NCI-H82 (cell line): ENCODE measurements at regions not wholly inside any gene's neighbourhood (a gene's known extent, or its start where the extent isn't known, plus 50 kb on each side); places are given as distances from the start of the nearest gene placed in this dataset.

Experiments
- DNase-seq: peaks from one replicate; lab custom pipeline; 2025; lab: John Stamatoyannopoulos, UW

DNA sequence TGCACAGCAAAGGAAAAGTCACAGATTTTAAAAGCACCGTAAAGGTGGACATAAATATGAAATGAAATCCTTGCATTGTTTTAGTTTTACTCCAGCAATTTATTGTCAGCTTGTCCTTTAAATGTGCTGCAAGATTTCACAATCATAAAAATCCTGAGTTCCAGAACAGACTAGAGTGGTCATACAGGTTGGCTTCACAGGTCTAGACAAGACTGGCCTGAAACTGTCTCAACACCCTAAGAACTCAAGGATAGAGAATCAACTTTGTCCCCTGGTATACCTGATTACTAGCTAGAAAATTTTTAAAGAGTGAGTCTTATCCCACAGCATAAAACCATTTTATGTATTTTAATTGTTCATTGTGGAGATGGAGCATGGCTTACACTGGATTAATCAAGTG lies 521.7 kb upstream of the MCTP2 start:
- no peak for DNase-seq

GRCh38 chr15:93708724-93709445 lies 522.5 kb upstream of the MCTP2 start:
- DNase-seq = no peak

DNA sequence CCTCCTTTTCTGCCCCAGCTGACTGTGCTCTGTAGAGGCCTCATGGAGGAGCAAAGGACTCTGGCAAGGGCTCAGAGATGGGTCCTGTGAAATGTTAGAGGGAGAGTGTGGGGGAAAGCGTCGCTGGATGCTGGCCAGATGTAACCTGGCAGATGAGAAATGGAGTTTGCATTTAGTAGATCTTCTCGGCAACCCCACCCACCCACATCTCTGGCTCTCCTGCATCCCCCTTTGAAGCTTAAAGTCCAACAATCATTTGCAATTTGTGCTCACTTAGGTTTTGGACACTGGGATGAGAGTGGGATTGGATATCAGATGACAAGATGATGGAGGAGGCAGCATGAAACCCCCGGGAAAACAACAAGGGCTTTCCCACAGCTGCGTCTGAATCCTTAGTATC lies 523.6 kb upstream of the MCTP2 start:
- no peak for DNase-seq

DNA sequence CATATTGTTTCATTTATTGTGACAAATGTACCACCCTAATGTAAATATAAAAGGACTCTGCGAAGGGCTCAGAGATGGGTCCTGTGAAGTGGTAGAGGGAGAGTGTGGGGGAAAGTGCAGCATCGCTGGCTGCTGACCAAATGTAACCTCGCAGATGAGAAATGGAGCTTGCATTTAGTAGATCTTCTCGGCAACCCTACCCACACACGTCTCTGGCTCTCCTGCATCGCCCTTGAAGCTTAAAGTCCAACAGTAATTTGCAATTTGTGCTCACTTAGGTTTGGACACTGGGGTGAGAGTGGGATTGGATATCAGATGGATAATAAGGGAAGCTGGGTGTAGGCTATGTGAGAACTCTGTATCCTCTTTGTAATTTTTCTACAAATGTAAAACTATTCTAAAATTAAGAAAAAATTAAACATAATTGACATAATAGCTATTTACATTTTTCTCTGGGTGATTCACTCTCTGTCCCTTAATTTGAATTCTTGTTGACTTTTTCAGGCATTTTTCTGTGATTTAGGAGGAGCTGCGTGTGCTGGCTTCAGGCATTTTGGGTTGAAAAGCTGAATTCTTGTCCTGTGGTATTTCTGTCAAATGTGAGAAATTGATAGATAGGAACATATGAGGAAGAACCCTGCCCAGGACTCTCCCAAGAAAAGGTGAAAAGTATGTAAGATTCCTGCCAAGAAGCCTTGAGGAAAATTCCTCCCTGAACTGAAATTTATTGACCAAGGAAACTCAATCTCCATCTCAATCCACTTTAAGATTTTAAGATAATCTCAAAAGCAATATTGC lies 524.7 kb upstream of the MCTP2 start:
- no peak for DNase-seq

DNA sequence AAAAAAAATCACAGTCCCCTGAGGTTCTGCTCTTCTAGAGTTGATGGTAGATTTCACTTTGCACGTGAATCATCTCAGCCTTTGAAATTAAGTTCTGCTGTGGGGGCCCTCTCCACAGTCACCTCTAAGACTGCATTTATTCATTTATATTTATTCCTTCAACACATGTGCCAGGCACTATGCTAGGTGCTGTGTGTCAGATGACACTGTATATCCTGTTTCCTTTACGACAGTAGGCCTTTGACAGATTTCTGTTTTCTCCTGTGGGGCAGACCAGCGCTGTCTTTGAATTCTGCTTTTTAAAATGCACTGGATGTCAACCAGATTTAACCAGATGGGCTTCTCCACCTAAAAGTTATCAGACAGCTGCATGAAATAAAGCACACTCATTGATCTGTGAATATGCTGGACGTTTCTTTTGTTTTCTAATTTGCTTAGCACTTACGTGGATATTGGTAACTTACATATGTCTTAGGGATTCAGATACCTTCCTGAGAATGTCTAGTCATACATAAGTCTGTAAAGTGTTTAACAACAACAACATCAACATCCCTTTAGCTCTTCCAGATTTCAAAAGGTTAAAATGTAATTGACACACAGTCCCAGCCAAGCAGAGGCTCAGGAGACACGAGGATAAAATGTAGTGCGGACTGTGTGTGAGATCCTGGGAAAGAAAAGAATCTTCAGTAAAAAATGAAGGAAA lies 525.5 kb upstream of the MCTP2 start:
- DNase-seq = no peak

DNA sequence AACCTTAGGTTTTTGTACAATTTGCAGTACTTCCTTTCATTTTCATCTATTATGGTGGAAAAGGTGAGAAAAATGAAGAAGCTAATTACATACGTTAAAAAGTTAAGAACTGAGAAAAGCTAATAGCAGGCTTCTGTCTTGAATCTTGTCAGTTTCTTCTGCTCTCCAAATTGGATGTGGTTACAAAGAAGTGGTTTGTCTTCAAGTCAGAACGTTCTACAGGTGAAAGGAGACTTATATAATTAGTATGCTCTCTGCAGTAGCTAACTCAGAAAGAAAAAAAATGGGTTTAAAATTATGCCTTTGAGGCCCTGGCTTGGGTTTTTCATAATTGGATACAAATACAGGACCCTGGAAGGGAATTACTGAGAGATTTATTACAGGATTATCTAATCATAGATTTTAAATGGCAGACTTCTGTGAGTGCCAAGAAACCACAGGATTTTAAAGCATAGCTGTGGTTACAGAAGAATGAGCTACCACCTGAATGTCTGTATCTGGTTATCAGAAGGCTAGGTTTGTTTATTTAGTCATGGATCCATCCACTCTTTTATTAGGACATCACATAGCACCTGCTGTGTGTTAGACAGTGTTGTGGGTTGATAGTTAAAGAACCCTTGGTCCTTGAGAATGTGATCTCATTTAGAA lies 528.1 kb upstream of the MCTP2 start:
- DNase-seq = peak; percentile 79

- no peak for DNase-seq
Measured at GRCh38 chr15:93700051-93700450, 531.3 kb upstream of the MCTP2 start.

DNA sequence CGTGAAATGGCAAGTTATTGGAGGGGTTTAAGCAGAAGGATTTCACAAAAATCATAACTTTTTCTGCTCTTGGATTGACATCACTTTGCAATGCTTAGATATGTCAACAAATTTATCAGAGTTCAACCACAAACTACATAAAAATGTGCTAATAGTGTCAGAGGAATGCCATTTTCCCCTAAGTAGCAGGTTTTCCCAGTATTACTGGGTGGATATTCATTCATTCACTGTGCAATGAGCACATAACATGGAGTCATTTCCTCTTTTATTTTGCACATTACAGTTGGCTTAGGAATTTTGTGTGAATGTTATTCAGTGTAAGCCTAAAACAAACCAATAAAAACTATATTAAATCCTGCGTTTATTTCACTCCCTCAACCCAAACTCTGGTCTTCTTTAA lies 537.3 kb upstream of the MCTP2 start:
- no peak for DNase-seq

DNA sequence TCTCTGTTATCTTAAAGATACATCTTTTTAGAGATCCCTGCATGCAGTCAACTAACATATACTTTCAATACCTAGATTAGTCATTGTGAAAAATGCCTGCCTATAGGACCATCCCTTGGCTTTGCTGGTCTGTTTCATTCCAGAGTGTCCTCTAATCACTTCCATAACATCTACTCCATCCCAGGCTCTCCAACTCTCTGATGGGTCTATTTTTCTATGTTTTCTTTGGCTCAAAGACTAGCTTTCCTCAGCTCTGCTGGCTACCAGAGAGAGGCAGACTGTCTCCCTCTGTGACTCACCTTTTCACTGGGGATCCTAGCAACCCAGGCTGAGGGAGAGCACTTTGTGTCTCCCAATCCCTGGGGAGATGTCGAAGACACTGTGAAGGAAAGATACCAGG lies 547.7 kb upstream of the MCTP2 start:
- no peak for DNase-seq

DNA sequence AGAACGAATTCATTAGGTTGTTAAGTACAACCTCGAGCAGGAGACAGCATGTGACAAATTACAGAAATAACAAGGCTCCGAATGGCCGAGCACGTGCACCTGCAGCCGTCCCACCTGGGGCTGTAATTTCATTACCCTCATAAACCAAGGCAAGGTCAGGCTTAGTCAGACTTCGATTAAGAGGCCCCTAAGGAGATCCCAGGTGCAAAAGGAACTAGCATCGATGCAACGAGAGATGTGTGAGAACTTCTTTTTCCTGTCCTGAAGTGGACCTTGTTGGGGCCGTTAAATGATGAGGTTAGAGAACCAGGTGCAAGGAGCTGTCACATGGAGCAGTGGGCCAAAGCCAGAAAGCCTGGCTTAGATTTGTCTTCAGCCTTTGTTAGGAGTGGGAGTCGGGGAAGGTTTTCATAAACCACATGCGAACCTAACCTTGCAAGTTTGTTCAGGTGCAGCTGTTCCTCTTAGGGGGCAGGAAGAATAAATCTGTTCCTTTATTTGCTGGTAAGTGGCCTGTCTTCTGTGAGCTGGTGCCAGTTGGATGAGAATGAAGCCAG lies 559.9 kb upstream of the MCTP2 start:
- no peak for DNase-seq

GRCh38 chr15:93670931-93671330 lies 560.4 kb upstream of the MCTP2 start:
- no peak for DNase-seq

GRCh38 chr15:93664213-93664956 lies 567.0 kb upstream of the MCTP2 start:
- no peak for DNase-seq

- no peak for DNase-seq
Measured at GRCh38 chr15:93662162-93662885, 569.0 kb upstream of the MCTP2 start.

- DNase-seq = no peak
Measured at GRCh38 chr15:93658026-93658816, 569.2 kb upstream of the RGMA start.

DNA sequence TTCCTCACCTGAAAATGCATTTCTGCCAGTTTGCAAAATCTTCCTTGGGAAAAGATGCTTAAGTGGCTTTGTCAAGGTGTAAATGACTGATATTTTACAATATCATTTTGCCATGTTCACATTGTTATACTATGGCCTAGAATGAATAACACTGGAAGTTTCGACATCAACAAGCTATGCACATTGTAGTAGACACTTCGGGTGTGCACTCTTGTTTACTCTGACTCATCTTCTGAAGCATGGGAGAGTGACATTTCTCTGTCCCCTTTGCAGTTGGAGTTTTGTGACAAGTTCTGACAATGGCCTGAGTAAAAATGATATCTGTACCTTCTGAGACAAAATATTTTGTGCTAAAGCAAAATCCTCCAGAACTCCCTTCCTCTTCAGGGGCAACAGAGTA lies 567.0 kb upstream of the RGMA start:
- DNase-seq = no peak

DNA sequence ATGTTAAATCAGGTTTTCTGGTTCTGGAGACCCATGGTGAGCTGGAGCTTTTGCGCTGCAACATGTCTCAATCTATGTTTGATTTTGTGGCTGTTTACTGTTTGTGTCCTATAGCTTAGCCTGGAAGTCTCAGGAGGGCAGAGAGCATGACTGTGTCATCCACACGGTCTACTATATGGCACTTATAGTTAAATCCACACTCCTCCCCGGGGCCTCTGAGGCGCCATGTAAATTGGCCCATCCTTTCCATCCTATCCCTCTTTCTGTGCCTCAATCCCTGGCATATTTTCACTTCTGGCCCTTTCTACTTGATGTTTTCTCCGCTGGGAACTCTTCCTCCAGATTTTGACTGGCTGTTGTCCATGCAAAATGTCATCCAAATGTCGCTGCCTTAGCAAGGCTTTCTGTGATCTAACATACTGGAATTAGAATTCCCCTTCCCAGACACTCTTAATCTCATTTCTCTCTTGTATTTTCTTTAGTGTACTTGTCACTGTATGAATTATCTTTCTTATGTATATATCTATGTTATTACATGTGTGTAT lies 560.8 kb upstream of the RGMA start:
- no peak for DNase-seq

GRCh38 chr15:93646193-93646592 lies 557.2 kb upstream of the RGMA start:
- no peak for DNase-seq

DNA sequence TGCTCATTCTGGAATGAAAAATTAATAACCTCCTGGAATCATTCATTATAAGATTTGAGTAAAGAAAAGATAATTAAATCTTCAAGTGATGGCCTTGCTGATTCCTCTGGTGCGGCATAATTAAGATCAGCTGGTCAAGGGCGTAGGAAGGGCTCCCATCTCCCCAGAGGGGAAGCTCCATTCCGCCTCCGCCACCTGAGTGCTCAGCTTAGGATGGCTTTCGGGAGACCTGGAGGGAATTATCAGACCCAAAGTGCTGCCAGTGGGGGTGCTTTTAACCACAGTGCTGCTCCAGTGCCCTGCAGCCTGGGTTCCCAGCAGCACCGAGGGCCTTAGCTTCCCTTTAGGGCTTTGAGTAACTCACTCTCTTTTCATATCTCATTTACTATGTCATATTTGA lies 556.6 kb upstream of the RGMA start:
- DNase-seq = no peak

- DNase-seq = no peak
Measured at GRCh38 chr15:93644595-93644994, 555.6 kb upstream of the RGMA start.
